CD4-positive, alpha-beta memory T cell (primary cell): ENCODE measurements at regions not wholly inside any gene's neighbourhood (a gene's known extent, or its start where the extent isn't known, plus 50 kb on each side); places are given as distances from the start of the nearest gene placed in this dataset.

Source experiments
- CTCF ChIA-PET: fragments of 350-600 bp; sonication (Branson Sonifier 250); formaldehyde crosslinking; loops from one replicate; lab custom pipeline; 2021; ENCODE audit warnings: inconsistent platforms; ENCODE audit not compliant: partially characterized antibody; lab: Charles Lee
- POLR2A ChIA-PET: fragments of 350-600 bp; sonication (Branson Sonifier 250); formaldehyde crosslinking; loops from one replicate; lab custom pipeline; 2021; ENCODE audit not compliant: partially characterized antibody; lab: Charles Lee
- DNase-seq, 5 donors: peaks; one replicate each; pipeline versions ENCODE4 v3.0.0 to v3.0.0-alpha.2; 2020 to 2022; ENCODE audit warnings: mixed read lengths in 1 of 5
- H3K27ac ChIP-seq: one replicate; pipeline ENCODE4 v1.7.0; 2013; ENCODE audit warnings: low read depth, low read length
- H3K27me3 ChIP-seq: 2 replicates; pipeline ENCODE4 v1.7.0; 2013; ENCODE audit warnings: mild to moderate bottlenecking, low read length, moderate library complexity; ENCODE audit not compliant: insufficient read depth
- H3K36me3 ChIP-seq: 2 replicates; pipeline ENCODE4 v1.7.0; 2013; ENCODE audit warnings: mild to moderate bottlenecking, low read length, moderate library complexity; ENCODE audit not compliant: insufficient read depth
- H3K4me1 ChIP-seq: 2 replicates; pipeline ENCODE4 v1.7.0; 2013; ENCODE audit warnings: mild to moderate bottlenecking, low read length, moderate library complexity; ENCODE audit not compliant: insufficient read depth
- H3K4me3 ChIP-seq, 2 donors: one replicate each; pipeline ENCODE4 v1.7.0; 2013; ENCODE audit warnings: low read length in 2 of 2, mild to moderate bottlenecking in 1 of 2
- H3K9me3 ChIP-seq, 2 donors: one replicate each; pipeline ENCODE4 v1.7.0; 2013; ENCODE audit warnings: low read length in 2 of 2, control low read depth in 1 of 2; ENCODE audit not compliant: control insufficient read depth in 1 of 2
- H3K27ac Mint-ChIP-seq, 7 donors: one replicate each; pipeline ENCODE4 v1.8.0; 2020 to 2021; ENCODE audit warnings: mixed read lengths in 7 of 7, mild to moderate bottlenecking in 6 of 7, inconsistent platforms in 3 of 7, moderate library complexity in 3 of 7
- H3K27me3 Mint-ChIP-seq, 2 donors: one replicate each; pipeline ENCODE4 v1.8.0; 2020 to 2021; ENCODE audit warnings: mixed read lengths in 2 of 2
- H3K36me3 Mint-ChIP-seq, 2 donors: one replicate each; pipeline ENCODE4 v1.8.0; 2020 to 2021; ENCODE audit warnings: mixed read lengths in 2 of 2, inconsistent platforms in 1 of 2, mild to moderate bottlenecking in 1 of 2
- H3K4me1 Mint-ChIP-seq, 4 donors: one replicate each; pipeline ENCODE4 v1.8.0; 2020 to 2021; ENCODE audit warnings: mixed read lengths in 4 of 4, mild to moderate bottlenecking in 1 of 4
- H3K4me3 Mint-ChIP-seq, 8 donors: one replicate each; pipeline ENCODE4 v1.8.0; 2020 to 2021; ENCODE audit warnings: mixed read lengths in 8 of 8, mild to moderate bottlenecking in 7 of 8, moderate library complexity in 6 of 8, inconsistent platforms in 3 of 8
- H3K9me3 Mint-ChIP-seq, 8 donors: one replicate each; pipeline ENCODE4 v1.8.0; 2020 to 2021; ENCODE audit warnings: mixed read lengths in 8 of 8, mild to moderate bottlenecking in 5 of 8, inconsistent platforms in 3 of 8, moderate library complexity in 1 of 8
- intact Hi-C: fragments of 100-400 bp; cut with micrococcal nuclease; formaldehyde crosslinking; loops from one replicate; pipeline ENCODE4 v1.15.1; 2023

GRCh38 chr15:62715946-62716345 lies 326.6 kb upstream of the TPM1 start:
- no peak overlapping the region for H3K4me3 ChIP-seq
- no peak overlapping the region for H3K27ac ChIP-seq
- H3K9me3 ChIP-seq, result no peaks in the 10 kb centered on the region
- DNase-seq, result no peak
- ChIA-PET POLR2A (no interaction called here), CTCF (no interaction called here)
- peaks cover 2% of the 10 kb centered on the region in 2 donors for H3K27me3 Mint-ChIP-seq
- no peak overlapping the region for H3K4me3 Mint-ChIP-seq
- no peak overlapping the region for H3K27ac Mint-ChIP-seq
- H3K4me1 Mint-ChIP-seq, result no peaks in the 10 kb centered on the region
- H3K4me1 ChIP-seq, result no peaks in the 10 kb centered on the region
- H3K36me3 ChIP-seq, result no peaks in the 10 kb centered on the region
- no peaks in the 10 kb centered on the region for H3K36me3 Mint-ChIP-seq
- H3K27me3 ChIP-seq, result no peaks in the 10 kb centered on the region
- intact Hi-C loops, result no loop called here
- H3K9me3 Mint-ChIP-seq, result peaks cover 0 to 2% (median 0%) of the 10 kb centered on the region in 8 donors

- Histone ChIP-seq H3K27ac (no peak overlapping the region), H3K36me3 (no peaks in the 10 kb centered on the region), H3K9me3 (no peaks in the 10 kb centered on the region), H3K4me1 (no peaks in the 10 kb centered on the region), H3K27me3 (no peaks in the 10 kb centered on the region), H3K4me3 (no peak overlapping the region)
- Mint-ChIP-seq H3K9me3 (peaks cover 0 to 2% (median 0%) of the 10 kb centered on the region in 8 donors), H3K27me3 (no peaks in the 10 kb centered on the region), H3K4me3 (no peak overlapping the region), H3K4me1 (no peaks in the 10 kb centered on the region), H3K36me3 (no peaks in the 10 kb centered on the region), H3K27ac (no peak overlapping the region)
- intact Hi-C loops, result no loop called here
- CTCF ChIA-PET, result no interaction called here
- POLR2A ChIA-PET, result no interaction called here
- no peak for DNase-seq
These were observed 325.1 kb upstream of the TPM1 start for GRCh38 chr15:62717496-62717895.

GRCh38 chr15:62719316-62719715 lies 323.2 kb upstream of the TPM1 start:
- Histone ChIP-seq H3K9me3 (no peaks in the 10 kb centered on the region), H3K36me3 (no peaks in the 10 kb centered on the region), H3K4me3 (no peak overlapping the region), H3K4me1 (no peaks in the 10 kb centered on the region), H3K27me3 (no peaks in the 10 kb centered on the region), H3K27ac (no peak overlapping the region)
- CTCF ChIA-PET, result no interaction called here
- no peak for DNase-seq
- no peaks in the 10 kb centered on the region for H3K36me3 Mint-ChIP-seq
- H3K4me3 Mint-ChIP-seq, result no peak overlapping the region
- POLR2A ChIA-PET, result no interaction called here
- H3K4me1 Mint-ChIP-seq, result no peaks in the 10 kb centered on the region
- intact Hi-C loops, result no loop called here
- H3K27me3 Mint-ChIP-seq, result no peaks in the 10 kb centered on the region
- no peak overlapping the region for H3K27ac Mint-ChIP-seq
- peaks cover 0 to 2% (median 0%) of the 10 kb centered on the region in 8 donors for H3K9me3 Mint-ChIP-seq

GRCh38 chr15:62722237-62722636 lies 320.3 kb upstream of the TPM1 start:
- H3K4me1 Mint-ChIP-seq, result no peaks in the 10 kb centered on the region
- no peaks in the 10 kb centered on the region for H3K9me3 Mint-ChIP-seq
- CTCF ChIA-PET, result interaction anchor here (1.0 kb wide), 1 partner anchor 13 kb away, joined by 3 read pairs; no protein-coding TSS in a partner anchor

GRCh38 chr15:62726461-62726860 lies 316.1 kb upstream of the TPM1 start:
- Mint-ChIP-seq H3K4me1 (no peaks in the 10 kb centered on the region), H3K9me3 (no peaks in the 10 kb centered on the region), H3K27ac (no peak overlapping the region), H3K36me3 (no peaks in the 10 kb centered on the region), H3K27me3 (peaks cover 2 to 6% of the 10 kb centered on the region in 2 donors), H3K4me3 (no peak overlapping the region)
- Histone ChIP-seq H3K4me1 (no peaks in the 10 kb centered on the region), H3K27ac (no peak overlapping the region), H3K36me3 (no peaks in the 10 kb centered on the region), H3K9me3 (no peaks in the 10 kb centered on the region), H3K4me3 (no peak overlapping the region), H3K27me3 (no peaks in the 10 kb centered on the region)
- ChIA-PET POLR2A (no interaction called here), CTCF (interaction anchor here (1.0 kb wide), 1 partner anchor 16 kb away, joined by 4 read pairs; no protein-coding TSS in a partner anchor)
- intact Hi-C loops, result no loop called here
- no peak for DNase-seq

More at GRCh38 chr15:62722237-62722636, 320.3 kb upstream of the TPM1 start:
- Mint-ChIP-seq H3K36me3 (no peaks in the 10 kb centered on the region), H3K27me3 (peaks cover 0 to 2% of the 10 kb centered on the region in 2 donors), H3K4me3 (no peak overlapping the region), H3K27ac (no peak overlapping the region)
- no peaks in the 10 kb centered on the region for H3K4me1 ChIP-seq
- no peaks in the 10 kb centered on the region for H3K36me3 ChIP-seq
- no peaks in the 10 kb centered on the region for H3K27me3 ChIP-seq
- no peak for DNase-seq
- H3K27ac ChIP-seq, result no peak overlapping the region
- intact Hi-C loops, result no loop called here
- no peak overlapping the region for H3K4me3 ChIP-seq
- H3K9me3 ChIP-seq, result no peaks in the 10 kb centered on the region
- POLR2A ChIA-PET, result no interaction called here

GRCh38 chr15:62727501-62727900 lies 315.0 kb upstream of the TPM1 start:
- ChIA-PET POLR2A (no interaction called here), CTCF (interaction anchor here (1.2 kb wide), 1 partner anchor 14 kb away, joined by 6 read pairs; no protein-coding TSS in a partner anchor)
- Histone ChIP-seq H3K27ac (no peak overlapping the region), H3K36me3 (no peaks in the 10 kb centered on the region), H3K27me3 (no peaks in the 10 kb centered on the region), H3K4me1 (no peaks in the 10 kb centered on the region), H3K4me3 (no peak overlapping the region), H3K9me3 (no peaks in the 10 kb centered on the region)
- Mint-ChIP-seq H3K4me1 (no peaks in the 10 kb centered on the region), H3K9me3 (peaks cover 0 to 2% (median 0%) of the 10 kb centered on the region in 8 donors), H3K27ac (peak overlapping the region in 1 of 7 donors; percentile 85), H3K36me3 (no peaks in the 10 kb centered on the region), H3K27me3 (peaks cover 3 to 10% of the 10 kb centered on the region in 2 donors), H3K4me3 (no peak overlapping the region)
- no peak for DNase-seq
- intact Hi-C loops, result no loop called here

GRCh38 chr15:62730825-62731224 lies 311.7 kb upstream of the TPM1 start:
- H3K4me1 Mint-ChIP-seq, result no peaks in the 10 kb centered on the region
- intact Hi-C loops, result no loop called here
- no peaks in the 10 kb centered on the region for H3K9me3 ChIP-seq
- no peaks in the 10 kb centered on the region for H3K36me3 Mint-ChIP-seq
- ChIA-PET CTCF (interaction anchor here (2.0 kb wide), 1 partner anchor 11 kb away, joined by 9 read pairs; no protein-coding TSS in a partner anchor), POLR2A (no interaction called here)
- H3K27me3 ChIP-seq, result no peaks in the 10 kb centered on the region
- DNase-seq, result no peak
- peaks cover 0 to 2% (median 0%) of the 10 kb centered on the region in 8 donors for H3K9me3 Mint-ChIP-seq
- H3K4me3 ChIP-seq, result no peak overlapping the region
- no peaks in the 10 kb centered on the region for H3K4me1 ChIP-seq
- peaks cover 14 to 21% of the 10 kb centered on the region in 2 donors for H3K27me3 Mint-ChIP-seq
- no peak overlapping the region for H3K4me3 Mint-ChIP-seq
- no peaks in the 10 kb centered on the region for H3K36me3 ChIP-seq
- H3K27ac ChIP-seq, result no peak overlapping the region
- H3K27ac Mint-ChIP-seq, result no peak overlapping the region
